HepG2 (cell line): ENCODE measurements at regions not wholly inside any gene's neighbourhood (a gene's known extent, or its start where the extent isn't known, plus 50 kb on each side); places are given as distances from the start of the nearest gene placed in this dataset.

Experiments
- ATAC-seq: fragments of 200-7000 bp; cut with Tn5 transposase; 3 replicates; pipeline ENCODE4 v1.9.1; 2020; ENCODE audit warnings: mild to moderate bottlenecking, moderate library complexity
- BruUV-seq: library from RNA; stranded (reverse); fragments of 400-500 nt; replicated peaks from 2 replicates; lab custom pipeline; 2021; lab: Mats Ljungman, UMichigan
- CTCF ChIA-PET: fragments of 300-600 bp; formaldehyde crosslinking; extraction: SDS; loops from one replicate; lab custom pipeline; 2021; ENCODE audit warnings: low total read pairs, inconsistent platforms, low intra/inter-chr PET ratio; lab: Yijun Ruan, JAX
- POLR2A ChIA-PET: fragments of 350-600 bp; sonication (Branson Sonifier 250); formaldehyde crosslinking; loops from one replicate; lab custom pipeline; 2020; ENCODE audit warnings: antibody characterized with exemption, inconsistent platforms; lab: Yijun Ruan, JAX
- DNase-seq: peaks from one replicate; pipeline ENCODE4 v3.0.0-alpha.2; 2015; ENCODE audit warnings: low spot score
- FAIRE-seq: peaks from 3 replicates; lab custom pipeline; 2011; peaks lifted over from hg19 to GRCh38; lab: Jason Lieb, UNC
- H2AFZ ChIP-seq: one replicate; pipeline ENCODE4 v1.6.1; 2011; ENCODE audit warnings: low read length, inconsistent platforms
- H3K27ac ChIP-seq: fragments of 300-600 bp; 3 replicates; pipeline ENCODE4 v1.8.0; 2011; ENCODE audit warnings: mixed run types, mild to moderate bottlenecking, mixed read lengths, low read length, inconsistent platforms; ENCODE audit not compliant: insufficient read depth; ENCODE audit errors: extremely low read length
- H3K27me3 ChIP-seq, 2 experiments: fragments of 200-600 bp in 1 of 2; 2 replicates in 1 of 2; 3 replicates in 1 of 2; pipeline versions ENCODE4 v1.6.0 to v1.8.0; 2011; ENCODE audit warnings: low read length in 2 of 2, mild to moderate bottlenecking in 2 of 2, moderate library complexity in 2 of 2, inconsistent platforms in 1 of 2; ENCODE audit not compliant: insufficient read depth in 2 of 2, control insufficient read depth in 1 of 2
- H3K36me3 ChIP-seq, 2 experiments: fragments of 200-600 bp in 1 of 2; replicated peaks in 1 of 2; 2 replicates in 1 of 2; 3 replicates in 1 of 2; pipeline versions ENCODE4 v1.5.1 to v1.8.0; 2011; ENCODE audit warnings: low read length in 2 of 2, inconsistent platforms in 1 of 2; ENCODE audit not compliant: insufficient read depth in 2 of 2, control insufficient read depth in 1 of 2
- H3K4me1 ChIP-seq: 2 replicates; pipeline ENCODE4 v1.5.1; 2012; ENCODE audit warnings: low read length, inconsistent platforms; ENCODE audit not compliant: insufficient read depth
- H3K4me2 ChIP-seq: 2 replicates; pipeline ENCODE4 v1.6.0; 2011; ENCODE audit warnings: low read depth, low read length, inconsistent platforms
- H3K4me3 ChIP-seq, 3 experiments: fragments of 200-600 bp in 1 of 3; sonication (generic), shearing (Covaris generic) in 1 of 3; replicated peaks in 1 of 3; 2 replicates each; pipeline ENCODE4 v1.5.1; 2011 to 2016; ENCODE audit warnings: low read length in 3 of 3, inconsistent platforms in 2 of 3, low read depth in 2 of 3, mild to moderate bottlenecking in 2 of 3, control low read depth in 1 of 3, mixed read lengths in 1 of 3; ENCODE audit not compliant: insufficient read depth in 1 of 3
- H3K79me2 ChIP-seq: one replicate; pipeline ENCODE4 v1.6.1; 2011; ENCODE audit warnings: low read length, inconsistent platforms; ENCODE audit not compliant: insufficient read depth
- H3K9ac ChIP-seq: 2 replicates; pipeline ENCODE4 v1.6.0; 2011; ENCODE audit warnings: mild to moderate bottlenecking, low read depth, low read length, inconsistent platforms; ENCODE audit not compliant: insufficient read depth
- H3K9me3 ChIP-seq: 2 replicates; pipeline ENCODE4 v1.5.1; 2012; ENCODE audit warnings: mild to moderate bottlenecking, low read length
- H4K20me1 ChIP-seq: 2 replicates; pipeline ENCODE4 v1.6.0; 2011; ENCODE audit warnings: inconsistent platforms, mild to moderate bottlenecking, low read length, moderate library complexity; ENCODE audit not compliant: insufficient read depth
- ATF5 ChIP-seq: sonication (generic); formaldehyde crosslinking; IDR thresholded peaks from 2 replicates; pipeline ENCODE4 v1.4.0; 2020; ENCODE audit warnings: mild to moderate bottlenecking, low read depth, missing genetic modification reagents
- ETV5 ChIP-seq: IDR thresholded peaks from 2 replicates; pipeline ENCODE4 v1.6.1; 2018; ENCODE audit warnings: missing biosample characterization, missing genetic modification reagents, inconsistent platforms, borderline replicate concordance
- HMGXB4 ChIP-seq, 2 experiments: sonication (generic) in 1 of 2; formaldehyde crosslinking in 1 of 2; IDR thresholded peaks; 2 replicates each; pipeline versions ENCODE4 v1.4.0 to v1.6.1; 2018 to 2020; ENCODE audit warnings: missing genetic modification reagents in 2 of 2, borderline replicate concordance in 1 of 2, low read depth in 1 of 2, mild to moderate bottlenecking in 1 of 2, missing biosample characterization in 1 of 2
- KDM6A ChIP-seq: IDR thresholded peaks from 2 replicates; pipeline ENCODE4 v1.6.1; 2016; ENCODE audit warnings: low read depth
- SKI ChIP-seq: fragments of 450-650 bp; IDR thresholded peaks from one replicate; pipeline ENCODE4 v1.6.1; 2018; ENCODE audit warnings: mild to moderate bottlenecking; ENCODE audit not compliant: partially characterized antibody
- SMYD3 ChIP-seq: sonication (generic); formaldehyde crosslinking; IDR thresholded peaks from 2 replicates; pipeline ENCODE4 v1.8.1; 2023; ENCODE audit warnings: mild to moderate bottlenecking, missing genetic modification reagents
- TRIM22 ChIP-seq: fragments of 450-650 bp; IDR thresholded peaks from 2 replicates; pipeline ENCODE4 v1.6.1; 2017
- ZKSCAN8 ChIP-seq: IDR thresholded peaks from 2 replicates; pipeline ENCODE4 v1.6.1; 2016; ENCODE audit warnings: borderline replicate concordance, missing genetic modification reagents, missing compliant biosample characterization
- ZNF232 ChIP-seq: sonication (generic); formaldehyde crosslinking; IDR thresholded peaks from 2 replicates; pipeline ENCODE4 v1.4.0; 2020; ENCODE audit warnings: missing genetic modification reagents, borderline replicate concordance
- WGBS: methylation state at CpG from one replicate; pipeline ENCODE4 v1.1.6; 2017; ENCODE audit warnings: low lambda C conversion rate; 5-methylcytosine and 5-hydroxymethylcytosine counted together
- in situ Hi-C: cut with HindIII; loops from 2 replicates; pipeline ENCODE4 v1.10.0; 2017; ENCODE audit warnings: low pct_unique_long_range_greater_than_20kb; ENCODE audit not compliant: extremely low pct_ligation_motif_present
- intact Hi-C: fragments of 100-400 bp; cut with micrococcal nuclease; formaldehyde crosslinking; loops from one replicate; pipeline ENCODE4 v1.10.0; 2022; ENCODE audit not compliant: unreplicated experiment
- TF ChIP-seq, protein P1 (sequence below): sonication (generic); formaldehyde crosslinking; IDR thresholded peaks from 2 replicates; pipeline ENCODE4 v1.4.0; 2020; ENCODE audit warnings: missing genetic modification reagents
- TF ChIP-seq, protein P2 (sequence below): sonication (generic); formaldehyde crosslinking; IDR thresholded peaks from 2 replicates; pipeline ENCODE4 v1.5.0; 2020; ENCODE audit warnings: mild to moderate bottlenecking, missing genetic modification reagents

GRCh38 chr10:130936851-130937250 lies 374.7 kb downstream of the TCERG1L start:
- in situ Hi-C loops: no loop called here
- ATAC-seq (no peak), FAIRE-seq (no peak)
- intact Hi-C loops: no loop called here
- no peaks in the 10 kb centered on the region for H4K20me1 ChIP-seq
- WGBS: 36% methylated on average over 5 of the region's 5 CpGs
- H3K9ac ChIP-seq: no peak overlapping the region
- no peak overlapping the region for H3K4me3 ChIP-seq
- no peak overlapping the region for H2AFZ ChIP-seq
- H3K9me3 ChIP-seq: no peaks in the 10 kb centered on the region
- no peaks in the 10 kb centered on the region for H3K4me1 ChIP-seq
- H3K27ac ChIP-seq: no peak overlapping the region
- POLR2A ChIA-PET: no interaction called here
- no peaks in the 10 kb centered on the region for H3K36me3 ChIP-seq
- TF ChIP-seq HMGXB4 (CRISPR knock-in tag; IDR thresholded peaks at IDR 0.05; ENCODE audit: borderline replicate concordance in 1 of 2, low read depth in 1 of 2) (no peak), SKI (no peak), ETV5 (no peak), TRIM22 (no peak), SMYD3 (CRISPR knock-in tag) (no peak), ZKSCAN8 (CRISPR knock-in tag) (no peak), KDM6A (no peak), ATF5 (CRISPR knock-in tag) (no peak), ZNF232 (CRISPR knock-in tag) (no peak)
- TF ChIP-seq, protein P1, sequence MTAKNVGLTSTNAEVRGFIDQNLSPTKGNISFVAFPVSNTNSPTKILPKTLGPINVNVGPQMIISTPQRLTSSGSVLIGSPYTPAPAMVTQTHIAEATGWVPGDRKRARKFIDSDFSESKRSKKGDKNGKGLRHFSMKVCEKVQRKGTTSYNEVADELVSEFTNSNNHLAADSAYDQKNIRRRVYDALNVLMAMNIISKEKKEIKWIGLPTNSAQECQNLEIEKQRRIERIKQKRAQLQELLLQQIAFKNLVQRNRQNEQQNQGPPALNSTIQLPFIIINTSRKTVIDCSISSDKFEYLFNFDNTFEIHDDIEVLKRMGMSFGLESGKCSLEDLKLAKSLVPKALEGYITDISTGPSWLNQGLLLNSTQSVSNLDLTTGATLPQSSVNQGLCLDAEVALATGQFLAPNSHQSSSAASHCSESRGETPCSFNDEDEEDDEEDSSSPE (CRISPR knock-in tag): no peak
- TF ChIP-seq, protein P2, sequence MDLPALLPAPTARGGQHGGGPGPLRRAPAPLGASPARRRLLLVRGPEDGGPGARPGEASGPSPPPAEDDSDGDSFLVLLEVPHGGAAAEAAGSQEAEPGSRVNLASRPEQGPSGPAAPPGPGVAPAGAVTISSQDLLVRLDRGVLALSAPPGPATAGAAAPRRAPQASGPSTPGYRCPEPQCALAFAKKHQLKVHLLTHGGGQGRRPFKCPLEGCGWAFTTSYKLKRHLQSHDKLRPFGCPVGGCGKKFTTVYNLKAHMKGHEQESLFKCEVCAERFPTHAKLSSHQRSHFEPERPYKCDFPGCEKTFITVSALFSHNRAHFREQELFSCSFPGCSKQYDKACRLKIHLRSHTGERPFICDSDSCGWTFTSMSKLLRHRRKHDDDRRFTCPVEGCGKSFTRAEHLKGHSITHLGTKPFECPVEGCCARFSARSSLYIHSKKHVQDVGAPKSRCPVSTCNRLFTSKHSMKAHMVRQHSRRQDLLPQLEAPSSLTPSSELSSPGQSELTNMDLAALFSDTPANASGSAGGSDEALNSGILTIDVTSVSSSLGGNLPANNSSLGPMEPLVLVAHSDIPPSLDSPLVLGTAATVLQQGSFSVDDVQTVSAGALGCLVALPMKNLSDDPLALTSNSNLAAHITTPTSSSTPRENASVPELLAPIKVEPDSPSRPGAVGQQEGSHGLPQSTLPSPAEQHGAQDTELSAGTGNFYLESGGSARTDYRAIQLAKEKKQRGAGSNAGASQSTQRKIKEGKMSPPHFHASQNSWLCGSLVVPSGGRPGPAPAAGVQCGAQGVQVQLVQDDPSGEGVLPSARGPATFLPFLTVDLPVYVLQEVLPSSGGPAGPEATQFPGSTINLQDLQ (CRISPR knock-in tag): no peak
- TF ChIP-seq, all 625 proteins: peak for 0
- Histone ChIP-seq H3K4me2 (no peak overlapping the region), H3K27me3 (peaks cover 4 to 7% of the 10 kb centered on the region in 2 experiments; a peak in 3 of 5 replicates), H3K79me2 (no peaks in the 10 kb centered on the region)
- DNase-seq: no peak
- no TSS peak for BruUV-seq
- CTCF ChIA-PET: no interaction called here
